ENCODE measurements at regions not wholly inside any gene's neighbourhood (a gene's known extent, or its start where the extent isn't known, plus 50 kb on each side); places are given as distances from the start of the nearest gene placed in this dataset.

DNA sequence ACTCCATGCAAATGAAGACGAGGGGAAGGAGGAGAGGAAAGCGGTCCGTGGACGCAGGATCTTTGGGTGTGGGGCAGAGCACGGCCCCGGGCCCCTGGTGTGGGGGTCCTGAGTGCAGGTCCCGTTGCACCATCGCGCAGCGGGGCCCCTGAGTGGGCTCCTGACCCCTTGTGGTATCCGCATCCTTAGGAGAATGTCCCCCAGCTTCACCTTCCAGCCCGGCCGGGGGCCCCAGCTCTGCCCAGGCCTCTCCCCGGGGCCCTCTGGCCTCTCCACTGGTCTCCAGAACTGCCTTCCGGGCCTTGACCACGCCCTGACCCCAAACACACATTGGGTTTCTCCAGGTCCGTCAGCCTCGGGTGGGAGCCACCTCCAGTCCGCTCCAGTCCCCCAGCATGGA lies 431.8 kb upstream of the SALL3 start:
- no peak for DNase-seq

GRCh38 chr18:78548261-78549058 lies 431.2 kb upstream of the SALL3 start:
- no peak for DNase-seq

- DNase-seq, result no peak
Observed at GRCh38 chr18:78549971-78550370, 429.6 kb upstream of the SALL3 start.

DNA sequence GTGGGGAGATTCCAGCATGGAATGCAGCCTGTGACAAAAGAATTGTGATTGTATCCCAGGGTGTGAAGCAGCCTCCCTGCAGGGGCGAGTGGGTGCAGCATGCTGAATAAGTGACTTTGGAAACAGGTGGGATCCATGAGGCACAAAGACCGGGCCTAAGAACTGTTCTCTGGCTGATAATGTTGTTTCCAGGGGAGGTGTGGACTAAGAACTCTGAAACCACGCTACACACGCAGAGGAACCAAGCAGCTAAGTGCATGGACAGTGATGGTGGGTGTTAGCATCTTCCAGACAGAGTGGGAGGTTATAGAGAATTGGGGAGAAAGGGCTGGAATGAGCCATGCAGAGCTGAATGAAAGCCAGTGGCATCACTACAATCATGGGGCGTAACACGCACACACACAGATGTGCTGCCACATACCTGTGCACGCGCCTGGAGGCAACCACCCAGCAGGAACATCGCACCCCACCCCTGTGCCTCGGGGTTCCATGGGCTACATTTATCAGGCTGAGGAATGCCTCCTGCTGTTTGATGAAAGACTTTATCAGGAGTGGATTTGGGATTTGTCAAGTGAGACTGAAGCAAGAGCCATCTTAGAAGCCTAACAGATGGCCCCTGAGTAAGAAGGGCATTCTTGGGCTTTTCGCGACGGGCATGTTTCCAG lies 424.5 kb upstream of the SALL3 start:
- DNase-seq, result no peak

DNA sequence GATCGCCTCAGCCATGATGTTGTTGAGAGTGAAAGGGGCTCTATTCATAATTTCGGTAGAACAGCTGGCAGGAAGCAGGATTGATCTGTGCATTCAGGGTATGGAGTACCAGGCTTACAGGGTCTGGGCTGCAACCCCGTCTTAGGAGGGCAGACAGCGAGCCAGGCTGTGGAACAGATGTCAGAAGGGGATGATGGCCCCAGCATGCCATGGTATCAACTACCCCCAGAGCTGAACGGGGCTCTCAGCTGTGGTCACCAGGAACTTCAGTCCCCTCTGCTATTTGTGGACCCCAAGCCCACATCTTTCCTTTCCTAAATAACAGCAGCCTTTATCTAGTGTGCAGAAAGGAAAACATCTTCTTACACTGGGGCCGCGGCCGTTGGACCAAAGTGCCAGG lies 422.2 kb upstream of the SALL3 start:
- DNase-seq, result no peak

- DNase-seq, result no peak
Observed at GRCh38 chr18:78558101-78558810, 421.4 kb upstream of the SALL3 start.

DNA sequence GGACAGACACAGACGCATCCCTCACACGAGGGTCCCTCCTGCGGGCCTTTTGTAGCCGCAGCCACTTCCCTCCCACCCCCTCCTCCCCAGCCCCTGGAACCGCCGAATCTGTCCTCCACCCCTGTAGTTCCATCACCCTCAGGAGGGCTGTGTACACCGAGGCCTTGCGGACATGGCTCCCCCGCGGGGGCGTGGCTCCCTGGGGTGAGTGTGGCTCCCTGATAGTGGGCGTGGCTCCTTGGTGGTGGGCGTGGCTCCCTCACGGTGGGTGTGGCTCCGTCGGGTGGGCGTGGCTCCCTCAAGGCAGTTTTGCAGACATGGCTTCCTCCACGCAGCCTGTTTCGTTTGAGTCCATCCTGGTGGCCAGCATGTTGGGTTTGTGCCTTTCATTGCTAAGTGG lies 420.7 kb upstream of the SALL3 start:
- DNase-seq, result no peak

GRCh38 chr18:78559584-78559983 lies 420.0 kb upstream of the SALL3 start:
- no peak for DNase-seq

- DNase-seq, result no peak
Observed at GRCh38 chr18:78561757-78562510, 417.7 kb upstream of the SALL3 start.

DNA sequence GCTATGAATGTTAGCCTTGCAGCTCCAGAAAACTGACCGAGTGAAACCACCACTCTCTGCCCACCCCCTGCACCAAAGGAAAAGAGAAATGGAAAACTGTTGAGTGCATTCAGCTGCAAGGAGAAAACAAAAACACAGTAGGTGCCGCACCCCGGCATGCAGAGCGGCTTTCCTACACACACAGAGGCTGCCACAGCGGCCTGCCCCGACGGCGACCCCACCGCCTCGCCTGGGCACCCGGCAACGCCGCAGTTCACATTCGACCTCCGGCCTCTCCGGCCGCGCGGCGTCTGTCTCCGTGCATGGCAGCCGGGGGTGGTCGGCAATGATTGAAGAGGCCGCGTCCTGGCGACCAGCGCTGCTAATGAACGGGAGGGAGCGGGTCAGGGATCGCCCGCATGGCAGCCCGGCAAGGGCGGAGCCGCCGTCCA lies 417.1 kb upstream of the SALL3 start:
- no peak for DNase-seq

DNA sequence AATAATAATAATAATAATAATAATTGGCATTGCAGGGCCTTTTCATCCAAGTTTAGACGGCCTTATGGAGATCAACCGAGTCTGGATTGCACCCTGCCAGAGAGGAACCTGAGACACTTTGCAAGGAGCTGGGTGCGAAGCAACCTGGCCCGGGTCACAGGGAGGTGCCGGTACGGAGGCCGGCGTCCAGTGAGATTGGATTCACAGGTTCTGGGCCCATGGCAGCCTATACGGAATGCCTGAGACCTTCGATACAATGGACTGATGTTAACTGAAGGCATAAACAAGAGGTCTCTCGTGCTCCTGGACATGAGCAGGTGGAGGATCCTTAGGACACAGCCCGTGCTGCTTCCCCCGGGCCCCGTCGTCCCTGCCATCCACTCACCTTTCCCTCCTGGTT lies 416.5 kb upstream of the SALL3 start:
- no peak for DNase-seq

DNA sequence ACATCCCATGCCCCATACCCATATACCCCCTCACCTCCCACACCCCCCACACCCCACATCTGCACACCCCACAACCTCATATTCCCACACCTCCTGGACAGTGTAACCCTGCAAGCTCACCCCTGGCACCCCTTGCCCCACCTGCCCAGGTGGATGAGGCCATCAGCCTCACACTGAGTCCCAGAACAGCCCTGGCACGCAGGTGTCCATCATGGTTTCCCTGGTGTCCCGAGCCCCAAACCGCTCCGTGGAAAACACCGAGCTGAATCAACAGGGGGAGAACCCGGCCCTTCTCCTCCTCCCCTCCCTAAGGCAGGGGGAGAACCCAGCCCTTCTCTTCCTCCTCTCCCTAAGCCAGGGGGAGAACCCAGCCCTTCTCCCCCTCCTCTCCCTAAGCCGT lies 415.6 kb upstream of the SALL3 start:
- no peak for DNase-seq

- no peak for DNase-seq
Observed at GRCh38 chr18:78564518-78564917, 415.1 kb upstream of the SALL3 start.

- DNase-seq, result no peak
Observed at GRCh38 chr18:78565240-78565639, 414.4 kb upstream of the SALL3 start.

- no peak for DNase-seq
Observed at GRCh38 chr18:78566065-78566464, 413.6 kb upstream of the SALL3 start.

DNA sequence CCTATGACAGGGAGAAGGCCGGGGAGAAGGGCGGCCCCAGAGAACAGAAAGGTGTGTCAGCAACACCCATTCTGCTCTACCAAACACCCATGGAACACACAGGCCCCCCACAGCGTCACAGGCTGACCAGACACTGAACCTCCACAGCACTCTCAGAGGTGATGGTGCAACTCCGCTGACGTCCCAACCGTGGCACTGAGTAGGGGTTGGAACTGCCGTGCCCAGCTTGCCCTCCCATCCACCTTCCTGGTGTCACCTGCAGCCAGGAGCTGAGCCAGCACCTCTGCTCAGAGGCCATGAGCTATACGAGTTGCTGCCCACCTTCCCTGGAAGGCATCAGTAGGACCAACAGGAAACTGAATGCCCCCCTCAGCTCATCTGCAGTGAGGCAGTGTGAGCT lies 412.9 kb upstream of the SALL3 start:
- no peak for DNase-seq

GRCh38 chr18:78571063-78571785 lies 408.4 kb upstream of the SALL3 start:
- DNase-seq, result no peak

DNA sequence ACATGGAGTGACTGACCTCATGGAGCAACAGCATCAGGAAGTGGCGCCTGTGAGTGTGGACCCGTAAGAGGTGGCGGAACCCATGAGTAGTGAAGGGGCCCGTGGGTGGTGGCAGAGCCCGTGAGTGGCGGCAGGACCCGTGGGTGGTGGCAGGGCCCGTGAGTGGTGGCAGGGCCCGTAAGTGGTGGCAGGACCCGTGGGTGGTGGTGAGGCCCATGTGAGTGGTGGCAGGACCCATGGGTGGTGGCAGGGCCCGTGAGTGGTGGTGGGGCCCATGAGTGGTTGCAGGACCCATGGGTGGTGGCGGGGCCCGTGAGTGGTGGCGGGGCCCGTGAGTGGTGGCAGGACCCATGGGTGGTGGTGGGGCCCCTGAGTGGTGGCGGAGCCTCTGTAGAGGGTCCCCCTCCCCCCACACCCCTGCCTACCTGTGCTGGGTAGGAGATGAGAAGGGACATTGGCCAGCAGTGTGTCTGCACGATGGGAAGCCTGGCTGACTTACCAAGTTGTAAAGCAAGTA lies 407.7 kb upstream of the SALL3 start:
- no peak for DNase-seq

DNA sequence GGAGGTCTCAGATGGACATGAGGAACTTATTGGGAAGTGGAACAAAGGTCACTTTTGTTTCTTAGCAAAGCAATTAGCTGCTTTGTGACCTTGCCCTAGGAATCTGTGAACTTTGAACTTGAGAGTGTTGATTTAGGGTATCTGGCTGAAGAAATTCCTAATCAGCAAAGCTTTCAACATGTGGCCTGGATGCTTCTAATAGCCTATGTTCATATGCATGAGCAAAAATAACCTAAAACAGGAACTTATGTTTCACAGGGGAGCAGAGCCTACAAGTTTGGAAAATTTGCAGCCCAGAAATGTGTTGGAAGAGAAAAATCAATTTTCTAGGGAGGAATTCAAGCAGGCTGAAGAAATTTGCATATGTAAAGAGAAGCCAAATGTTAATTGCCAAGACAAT lies 405.8 kb upstream of the SALL3 start:
- DNase-seq, result no peak

- DNase-seq, result no peak
Observed at GRCh38 chr18:78576967-78577366, 402.7 kb upstream of the SALL3 start.

GRCh38 chr18:78579449-78579848 lies 400.2 kb upstream of the SALL3 start:
- no peak for DNase-seq

All from skin of body (tissue), 1 donor.